ENCODE measurements at regions not wholly inside any gene's neighbourhood (a gene's known extent, or its start where the extent isn't known, plus 50 kb on each side); places are given as distances from the start of the nearest gene placed in this dataset.

- H3K4me3 ChIP-seq: no peak overlapping the region
- TF ChIP-seq CTCF (IDR thresholded peaks at IDR 0.05) (no peak), POLR2A (IDR thresholded peaks at IDR 0.05) (no peak)
- DNase-seq: peak in 1 of 3 donors; percentile 50
- intact Hi-C loops (cut with DNase I): no loop called here
- H3K27me3 ChIP-seq: no peaks in the 10 kb centered on the region
- H3K9me3 ChIP-seq: no peaks in the 10 kb centered on the region
- WGBS (ENCODE audit: insufficient coverage, low coverage, low lambda C conversion rate, missing lambda C conversion rate): 54% methylated on average over 2 of the region's 2 CpGs
- no peak overlapping the region for H3K27ac ChIP-seq
- no peaks in the 10 kb centered on the region for H3K36me3 ChIP-seq
- peak in 2 of 4 donors; percentile 14 to 24 for ATAC-seq
- H3K4me1 ChIP-seq: peaks cover 0 to 18% (median 4%) of the 10 kb centered on the region in 4 donors
Observed at GRCh38 chr15:56835718-56836171, 82.7 kb upstream of the TCF12 start.

GRCh38 chr15:56832125-56832524 is 86.3 kb upstream of the TCF12 start:
- peak; percentile 81 to 92 (median 85) for DNase-seq

GRCh38 chr15:56831467-56832005 is 86.9 kb upstream of the TCF12 start:
- peak overlapping the region; percentile 33 to 41 (median 33) for H3K27ac ChIP-seq
- H3K4me1 ChIP-seq: peaks cover 0 to 28% (median 7%) of the 10 kb centered on the region in 4 donors
- DNase-seq (no peak), ATAC-seq (peak in 2 of 4 donors; percentile 21 to 46)
- H3K36me3 ChIP-seq: no peaks in the 10 kb centered on the region
- H3K27me3 ChIP-seq: no peaks in the 10 kb centered on the region
- no peaks in the 10 kb centered on the region for H3K9me3 ChIP-seq
- WGBS (ENCODE audit: insufficient coverage, low coverage, low lambda C conversion rate, missing lambda C conversion rate): 64% methylated on average over 3 of the region's 3 CpGs
- intact Hi-C loops (cut with DNase I): no loop called here
- H3K4me3 ChIP-seq: no peak overlapping the region
- TF ChIP-seq POLR2A (IDR thresholded peaks at IDR 0.05) (no peak), CTCF (IDR thresholded peaks at IDR 0.05) (no peak)

More at GRCh38 chr15:56832125-56832524, 86.3 kb upstream of the TCF12 start:
- WGBS (ENCODE audit: insufficient coverage, low coverage, low lambda C conversion rate, missing lambda C conversion rate): 31% methylated on average over 5 of the region's 5 CpGs
- Histone ChIP-seq H3K27ac (peak overlapping the region; percentile 33 to 41 (median 33)), H3K4me3 (no peak overlapping the region), H3K36me3 (no peaks in the 10 kb centered on the region), H3K4me1 (peaks cover 0 to 28% (median 7%) of the 10 kb centered on the region in 4 donors), H3K9me3 (no peaks in the 10 kb centered on the region), H3K27me3 (no peaks in the 10 kb centered on the region)
- intact Hi-C loops (cut with DNase I): no loop called here
- ATAC-seq: peak; percentile 95 to 98 (median 96)
- TF ChIP-seq CTCF (IDR thresholded peaks at IDR 0.05) (no peak), POLR2A (IDR thresholded peaks at IDR 0.05) (no peak)

GRCh38 chr15:56824175-56824574 is 90.9 kb upstream of the ZNF280D start:
- ATAC-seq (no peak), DNase-seq (no peak)
- no peaks in the 10 kb centered on the region for H3K9me3 ChIP-seq
- H3K4me1 ChIP-seq: no peaks in the 10 kb centered on the region
- WGBS (ENCODE audit: insufficient coverage, low coverage, low lambda C conversion rate, missing lambda C conversion rate): no CpG with 5 or more reads among the region's 2 CpGs
- H3K27me3 ChIP-seq: no peaks in the 10 kb centered on the region
- no peak overlapping the region for H3K27ac ChIP-seq
- no peaks in the 10 kb centered on the region for H3K36me3 ChIP-seq
- intact Hi-C loops (cut with DNase I): no loop called here
- H3K4me3 ChIP-seq: no peak overlapping the region
- TF ChIP-seq CTCF (IDR thresholded peaks at IDR 0.05): no peak
- TF ChIP-seq POLR2A (IDR thresholded peaks at IDR 0.05): no peak
